Smooth muscle cell (in vitro differentiated cells): ENCODE measurements at regions not wholly inside any gene's neighbourhood (a gene's known extent, or its start where the extent isn't known, plus 50 kb on each side); places are given as distances from the start of the nearest gene placed in this dataset.

Experiments used
- DNase-seq: peaks from one replicate; lab custom pipeline; 2025; ENCODE audit not compliant: unreplicated experiment; lab: John Stamatoyannopoulos, UW
- H2AFZ ChIP-seq: fragments of 200-600 bp; sonication (generic); 2 replicates; pipeline ENCODE4 v1.6.0; 2016; ENCODE audit warnings: antibody characterized with exemption, low read depth, mild to moderate bottlenecking
- H3F3A ChIP-seq: fragments of 200-600 bp; sonication (generic); 2 replicates; pipeline ENCODE4 v1.6.0; 2017; ENCODE audit warnings: antibody characterized with exemption, low read depth
- H3K27ac ChIP-seq: fragments of 200-600 bp; sonication (generic); 2 replicates; pipeline ENCODE4 v1.5.1; 2016; ENCODE audit warnings: low read depth, mild to moderate bottlenecking
- H3K27me3 ChIP-seq: fragments of 200-600 bp; sonication (generic); 2 replicates; pipeline ENCODE4 v1.6.1; 2016; ENCODE audit warnings: low read depth, mild to moderate bottlenecking
- H3K36me3 ChIP-seq: fragments of 200-600 bp; sonication (generic); 2 replicates; pipeline ENCODE4 v1.5.1; 2016; ENCODE audit warnings: low read depth
- H3K4me1 ChIP-seq: fragments of 200-600 bp; sonication (generic); 2 replicates; pipeline ENCODE4 v1.5.1; 2016; ENCODE audit warnings: low read depth
- H3K4me2 ChIP-seq: fragments of 200-600 bp; sonication (generic); 2 replicates; pipeline ENCODE4 v1.6.0; 2016; ENCODE audit warnings: mild to moderate bottlenecking
- H3K4me3 ChIP-seq: fragments of 200-600 bp; sonication (generic); 2 replicates; pipeline ENCODE4 v1.5.1; 2016; ENCODE audit warnings: mild to moderate bottlenecking
- H3K79me2 ChIP-seq: fragments of 200-600 bp; sonication (generic); 2 replicates; pipeline ENCODE4 v1.6.0; 2016; ENCODE audit warnings: low read depth, mild to moderate bottlenecking
- H3K9ac ChIP-seq: fragments of 200-600 bp; sonication (generic); 2 replicates; pipeline ENCODE4 v1.6.0; 2016; ENCODE audit warnings: low read depth
- H3K9me3 ChIP-seq: fragments of 200-600 bp; sonication (generic); replicated peaks from 2 replicates; pipeline ENCODE4 v1.5.1; 2016; ENCODE audit warnings: low read depth
- H4K20me1 ChIP-seq: fragments of 200-600 bp; sonication (generic); 2 replicates; pipeline ENCODE4 v1.6.0; 2016; ENCODE audit warnings: low read depth
- WGBS: methylation state at CpG from one replicate; pipeline ENCODE4 v1.1.7; 2016; ENCODE audit warnings: low lambda C conversion rate; 5-methylcytosine and 5-hydroxymethylcytosine counted together
- TF ChIP-seq, protein P1 (sequence below): fragments of 200-600 bp; sonication (generic); IDR thresholded peaks from 2 replicates; pipeline ENCODE4 v1.5.1; 2017; ENCODE audit warnings: borderline replicate concordance, mild to moderate bottlenecking, antibody characterized with exemption; ENCODE audit not compliant: insufficient read depth, poor library complexity, severe bottlenecking

GRCh38 chr4:27233531-27233930, 372.9 kb downstream of the STIM2 start:
- no peak overlapping the region for H2AFZ ChIP-seq
- H3K27ac ChIP-seq = no peak overlapping the region
- TF ChIP-seq, protein P1, sequence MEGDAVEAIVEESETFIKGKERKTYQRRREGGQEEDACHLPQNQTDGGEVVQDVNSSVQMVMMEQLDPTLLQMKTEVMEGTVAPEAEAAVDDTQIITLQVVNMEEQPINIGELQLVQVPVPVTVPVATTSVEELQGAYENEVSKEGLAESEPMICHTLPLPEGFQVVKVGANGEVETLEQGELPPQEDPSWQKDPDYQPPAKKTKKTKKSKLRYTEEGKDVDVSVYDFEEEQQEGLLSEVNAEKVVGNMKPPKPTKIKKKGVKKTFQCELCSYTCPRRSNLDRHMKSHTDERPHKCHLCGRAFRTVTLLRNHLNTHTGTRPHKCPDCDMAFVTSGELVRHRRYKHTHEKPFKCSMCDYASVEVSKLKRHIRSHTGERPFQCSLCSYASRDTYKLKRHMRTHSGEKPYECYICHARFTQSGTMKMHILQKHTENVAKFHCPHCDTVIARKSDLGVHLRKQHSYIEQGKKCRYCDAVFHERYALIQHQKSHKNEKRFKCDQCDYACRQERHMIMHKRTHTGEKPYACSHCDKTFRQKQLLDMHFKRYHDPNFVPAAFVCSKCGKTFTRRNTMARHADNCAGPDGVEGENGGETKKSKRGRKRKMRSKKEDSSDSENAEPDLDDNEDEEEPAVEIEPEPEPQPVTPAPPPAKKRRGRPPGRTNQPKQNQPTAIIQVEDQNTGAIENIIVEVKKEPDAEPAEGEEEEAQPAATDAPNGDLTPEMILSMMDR = no peak
- H3K27me3 ChIP-seq = no peaks in the 10 kb centered on the region
- no peak overlapping the region for H3K9ac ChIP-seq
- no peaks in the 10 kb centered on the region for H4K20me1 ChIP-seq
- H3F3A ChIP-seq = no peaks in the 10 kb centered on the region
- no peak overlapping the region for H3K4me2 ChIP-seq
- H3K4me1 ChIP-seq = no peaks in the 10 kb centered on the region
- H3K4me3 ChIP-seq = no peak overlapping the region
- no peak for DNase-seq
- no peaks in the 10 kb centered on the region for H3K9me3 ChIP-seq
- H3K79me2 ChIP-seq = no peaks in the 10 kb centered on the region
- H3K36me3 ChIP-seq = no peaks in the 10 kb centered on the region
- WGBS = 91% methylated on average over 3 of the region's 3 CpGs

DNA sequence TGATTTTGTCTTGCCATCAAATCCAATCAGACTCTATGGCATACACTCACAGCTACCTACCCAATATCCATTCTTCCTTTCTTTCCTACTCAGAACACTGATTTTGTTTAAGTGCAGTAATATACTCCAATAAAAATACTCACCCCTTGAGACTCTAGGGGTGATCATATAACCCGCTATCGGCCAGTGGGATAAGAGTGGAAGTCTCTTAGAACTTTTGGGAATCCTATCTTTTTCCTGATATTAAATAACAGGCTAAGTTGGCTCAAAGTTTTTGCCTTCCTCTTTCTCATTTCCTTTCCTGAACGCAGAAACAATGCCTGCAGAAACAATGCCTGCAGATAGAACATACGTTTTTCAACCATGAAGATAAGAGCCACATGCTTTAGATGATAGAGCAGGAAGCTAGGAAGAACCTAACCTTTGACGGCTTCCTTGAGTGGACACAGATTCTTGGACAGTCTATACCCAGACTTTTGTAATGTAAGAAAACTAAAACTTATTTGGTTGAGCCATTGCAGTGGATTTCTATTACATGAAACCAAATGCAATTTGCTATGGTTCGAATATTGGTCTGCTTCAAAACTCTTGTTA, 373.8 kb downstream of the STIM2 start:
- no peak for DNase-seq
- H3K36me3 ChIP-seq = no peaks in the 10 kb centered on the region
- no peaks in the 10 kb centered on the region for H4K20me1 ChIP-seq
- H3K9me3 ChIP-seq = no peaks in the 10 kb centered on the region
- 90% methylated on average over 6 of the region's 6 CpGs for WGBS
- H3K9ac ChIP-seq = no peak overlapping the region
- no peak overlapping the region for H3K4me3 ChIP-seq
- H3F3A ChIP-seq = no peaks in the 10 kb centered on the region
- TF ChIP-seq, protein P1 = no peak
- H3K27ac ChIP-seq = no peak overlapping the region
- H3K4me2 ChIP-seq = no peak overlapping the region
- H3K27me3 ChIP-seq = no peaks in the 10 kb centered on the region
- no peak overlapping the region for H2AFZ ChIP-seq
- H3K79me2 ChIP-seq = no peaks in the 10 kb centered on the region
- H3K4me1 ChIP-seq = no peaks in the 10 kb centered on the region

- TF ChIP-seq, protein P1 = no peak
- Histone ChIP-seq H3K27me3 (no peaks in the 10 kb centered on the region), H3K9ac (no peak overlapping the region), H3K4me3 (no peak overlapping the region), H3K27ac (no peak overlapping the region), H4K20me1 (no peaks in the 10 kb centered on the region), H3K4me2 (no peak overlapping the region), H3K79me2 (no peaks in the 10 kb centered on the region), H3K9me3 (no peaks in the 10 kb centered on the region), H2AFZ (no peak overlapping the region), H3K4me1 (no peaks in the 10 kb centered on the region), H3F3A (no peaks in the 10 kb centered on the region), H3K36me3 (no peaks in the 10 kb centered on the region)
- no peak for DNase-seq
- 82% methylated on average over 4 of the region's 4 CpGs for WGBS
Measured at GRCh38 chr4:27239641-27240040, 379.0 kb downstream of the STIM2 start.

GRCh38 chr4:27242217-27242616, 381.6 kb downstream of the STIM2 start:
- Histone ChIP-seq H3K27ac (no peak overlapping the region), H3K79me2 (no peaks in the 10 kb centered on the region), H3K4me3 (no peak overlapping the region), H2AFZ (no peak overlapping the region), H3K4me2 (no peak overlapping the region), H3K4me1 (no peaks in the 10 kb centered on the region), H3K9ac (no peak overlapping the region), H3K9me3 (no peaks in the 10 kb centered on the region), H4K20me1 (no peaks in the 10 kb centered on the region), H3K36me3 (no peaks in the 10 kb centered on the region), H3K27me3 (no peaks in the 10 kb centered on the region), H3F3A (no peaks in the 10 kb centered on the region)
- TF ChIP-seq, protein P1 = no peak
- no peak for DNase-seq
